ENCODE measurements at regions not wholly inside any gene's neighbourhood (a gene's known extent, or its start where the extent isn't known, plus 50 kb on each side); places are given as distances from the start of the nearest gene placed in this dataset.

- no peak for TF ChIP-seq CTCF (conservative IDR thresholded peaks at IDR 0.05)
- no peak overlapping the region for H3K27ac ChIP-seq
These were observed 161.5 kb upstream of the KLF6 start for GRCh38 chr10:3946234-3947229.

- no peak for TF ChIP-seq CTCF (conservative IDR thresholded peaks at IDR 0.05)
- H3K27ac ChIP-seq, result no peak overlapping the region
These were observed 160.0 kb upstream of the KLF6 start for GRCh38 chr10:3945026-3945425.

GRCh38 chr10:3944591-3944990 is 159.6 kb upstream of the KLF6 start:
- no peak overlapping the region for H3K27ac ChIP-seq
- TF ChIP-seq CTCF (conservative IDR thresholded peaks at IDR 0.05), result no peak

- TF ChIP-seq CTCF (conservative IDR thresholded peaks at IDR 0.05), result no peak
- H3K27ac ChIP-seq, result no peak overlapping the region
These were observed 158.8 kb upstream of the KLF6 start for GRCh38 chr10:3943695-3944257.

- TF ChIP-seq CTCF (conservative IDR thresholded peaks at IDR 0.05), result no peak
These were observed 158.0 kb upstream of the KLF6 start for GRCh38 chr10:3942937-3943489.

GRCh38 chr10:3941676-3942075 is 156.7 kb upstream of the KLF6 start:
- no peak overlapping the region for H3K27ac ChIP-seq
- TF ChIP-seq CTCF (conservative IDR thresholded peaks at IDR 0.05), result no peak

More at GRCh38 chr10:3942937-3943489, 158.0 kb upstream of the KLF6 start:
- no peak overlapping the region for H3K27ac ChIP-seq

GRCh38 chr10:3936422-3937040 is 151.5 kb upstream of the KLF6 start:
- peak overlapping the region; percentile 77 for H3K27ac ChIP-seq
- no peak for TF ChIP-seq CTCF (conservative IDR thresholded peaks at IDR 0.05)

Data from VCaP (cell line).